GM12873 (cell line): ENCODE measurements at regions not wholly inside any gene's neighbourhood (a gene's known extent, or its start where the extent isn't known, plus 50 kb on each side); places are given as distances from the start of the nearest gene placed in this dataset.

ENCODE experiments used
- TF ChIP-seq, protein P1 (sequence below): IDR thresholded peaks from 2 replicates; pipeline ENCODE4 v1.5.1; 2012; ENCODE audit warnings: low read depth, mild to moderate bottlenecking, moderate library complexity, low read length, control low read depth; ENCODE audit not compliant: insufficient read depth; ENCODE audit errors: missing control alignments

DNA sequence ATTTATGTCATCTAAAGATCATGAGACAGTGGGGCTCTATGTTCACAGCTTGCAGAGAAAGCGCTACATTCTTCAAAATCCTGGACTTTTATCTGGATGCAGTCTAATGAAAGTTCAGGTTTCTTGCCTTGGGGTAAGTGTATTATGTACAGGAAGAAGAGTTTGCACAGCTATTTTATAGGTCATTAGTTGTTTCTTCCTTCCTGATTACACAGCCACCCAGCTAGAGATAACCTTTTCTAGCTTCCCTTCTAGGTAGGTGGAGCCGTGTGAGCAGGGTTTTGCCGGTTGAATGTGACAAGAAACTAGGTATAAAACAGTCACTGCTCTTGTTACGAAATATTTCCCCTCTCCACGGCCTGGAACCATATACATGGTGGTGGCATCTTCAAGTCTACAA is 800.8 kb upstream of the SOX11 start:
- TF ChIP-seq, protein P1, sequence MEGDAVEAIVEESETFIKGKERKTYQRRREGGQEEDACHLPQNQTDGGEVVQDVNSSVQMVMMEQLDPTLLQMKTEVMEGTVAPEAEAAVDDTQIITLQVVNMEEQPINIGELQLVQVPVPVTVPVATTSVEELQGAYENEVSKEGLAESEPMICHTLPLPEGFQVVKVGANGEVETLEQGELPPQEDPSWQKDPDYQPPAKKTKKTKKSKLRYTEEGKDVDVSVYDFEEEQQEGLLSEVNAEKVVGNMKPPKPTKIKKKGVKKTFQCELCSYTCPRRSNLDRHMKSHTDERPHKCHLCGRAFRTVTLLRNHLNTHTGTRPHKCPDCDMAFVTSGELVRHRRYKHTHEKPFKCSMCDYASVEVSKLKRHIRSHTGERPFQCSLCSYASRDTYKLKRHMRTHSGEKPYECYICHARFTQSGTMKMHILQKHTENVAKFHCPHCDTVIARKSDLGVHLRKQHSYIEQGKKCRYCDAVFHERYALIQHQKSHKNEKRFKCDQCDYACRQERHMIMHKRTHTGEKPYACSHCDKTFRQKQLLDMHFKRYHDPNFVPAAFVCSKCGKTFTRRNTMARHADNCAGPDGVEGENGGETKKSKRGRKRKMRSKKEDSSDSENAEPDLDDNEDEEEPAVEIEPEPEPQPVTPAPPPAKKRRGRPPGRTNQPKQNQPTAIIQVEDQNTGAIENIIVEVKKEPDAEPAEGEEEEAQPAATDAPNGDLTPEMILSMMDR: no peak

DNA sequence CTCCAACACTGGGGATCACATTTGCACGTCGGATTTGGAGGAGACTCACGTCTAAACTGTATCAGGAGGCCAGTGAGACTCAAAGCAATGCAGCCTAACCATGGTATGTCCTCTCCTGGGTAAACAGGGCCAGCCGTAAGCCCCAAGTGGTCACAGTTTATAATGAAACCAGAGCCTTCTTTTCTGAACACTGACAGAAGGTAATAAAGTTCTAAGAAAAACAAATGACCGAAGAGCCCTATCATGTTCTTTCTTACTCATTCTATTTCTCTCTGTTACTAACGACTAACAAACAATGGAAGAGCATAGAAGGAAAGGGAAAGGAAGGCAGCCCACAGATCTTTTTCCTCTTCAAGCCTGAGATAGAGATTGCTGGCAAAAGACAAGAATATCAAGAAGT is 796.8 kb upstream of the SOX11 start:
- TF ChIP-seq, protein P1: no peak

DNA sequence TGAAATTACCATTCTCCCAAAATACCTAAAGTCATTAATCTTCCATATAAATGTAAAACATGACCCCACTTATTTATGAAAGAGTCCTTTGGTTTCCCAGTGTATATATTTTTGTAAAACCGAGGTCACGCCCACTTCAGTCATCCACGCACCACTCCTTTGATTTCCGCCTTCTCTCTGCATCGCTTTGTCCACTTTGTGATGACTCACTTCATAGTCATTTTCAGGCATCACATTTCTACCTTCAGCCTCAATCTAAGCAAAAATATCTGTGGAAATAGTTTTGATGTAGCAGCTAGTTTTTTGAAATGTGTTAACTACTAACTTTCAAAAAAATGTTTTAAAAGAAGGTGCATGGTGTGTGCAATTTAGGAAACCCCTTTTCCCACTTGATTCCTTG is 793.5 kb upstream of the SOX11 start:
- TF ChIP-seq, protein P1: no peak

DNA sequence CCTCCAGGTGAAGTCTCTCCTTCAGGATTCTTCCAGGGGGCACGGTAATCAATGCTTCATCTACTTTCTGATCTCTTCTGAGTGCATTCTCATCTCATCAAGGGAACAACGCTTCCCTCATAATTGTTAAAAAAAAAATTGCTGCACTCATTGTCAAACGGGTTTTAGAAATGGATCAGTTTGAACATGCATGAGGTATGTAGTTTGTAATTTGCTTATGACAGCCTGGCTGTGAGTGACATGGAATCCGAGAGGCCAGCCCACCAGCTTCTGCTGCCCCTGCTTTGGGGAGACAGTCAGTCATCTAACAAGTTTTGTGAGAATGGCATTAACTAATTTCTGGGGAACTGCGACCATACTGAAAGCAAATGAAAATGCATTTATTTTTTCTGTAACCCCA is 791.9 kb upstream of the SOX11 start:
- TF ChIP-seq, protein P1: no peak

DNA sequence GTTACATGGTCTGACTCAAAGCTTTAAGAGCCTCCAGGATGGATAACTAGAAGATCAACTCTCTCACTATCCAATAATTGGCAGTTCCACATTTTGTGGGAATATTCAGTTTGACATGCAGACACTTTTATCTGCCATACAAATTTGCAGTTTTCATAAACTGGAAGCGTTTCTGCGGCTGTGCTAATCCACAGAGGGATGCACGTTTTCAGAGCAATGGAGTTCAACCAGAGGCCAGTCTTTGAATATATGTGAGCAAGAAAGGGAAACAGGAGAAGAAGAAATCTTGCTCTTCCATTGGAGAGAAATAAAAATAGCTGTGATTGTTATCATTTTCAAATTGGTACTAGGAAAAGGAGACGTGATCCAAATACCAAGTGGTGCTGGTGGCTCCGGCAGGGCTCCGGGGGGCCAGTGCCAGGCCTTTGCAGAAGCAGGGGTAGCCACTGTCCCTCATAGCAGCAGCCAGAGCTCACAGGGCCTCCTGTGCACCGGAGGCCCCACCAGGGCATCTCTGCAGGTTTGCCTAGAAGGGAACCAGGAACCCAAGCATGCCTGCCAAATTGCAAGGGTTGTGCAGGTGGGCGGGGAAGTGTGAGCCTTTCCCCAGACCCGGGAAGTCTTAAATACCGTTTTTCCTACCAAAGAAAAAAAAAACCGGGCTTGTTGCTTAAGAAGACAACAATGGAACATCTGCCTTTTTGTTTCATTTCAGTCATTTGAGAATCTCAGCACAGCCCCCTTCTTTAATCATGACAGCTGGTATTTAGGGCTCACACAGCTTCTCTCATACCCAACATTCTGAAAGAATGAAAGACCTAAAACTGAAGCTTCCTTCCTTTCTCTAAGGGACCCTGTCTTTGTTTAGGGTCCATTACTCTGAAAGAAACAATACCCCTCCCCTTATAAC is 791.1 kb upstream of the SOX11 start:
- TF ChIP-seq, protein P1: no peak

DNA sequence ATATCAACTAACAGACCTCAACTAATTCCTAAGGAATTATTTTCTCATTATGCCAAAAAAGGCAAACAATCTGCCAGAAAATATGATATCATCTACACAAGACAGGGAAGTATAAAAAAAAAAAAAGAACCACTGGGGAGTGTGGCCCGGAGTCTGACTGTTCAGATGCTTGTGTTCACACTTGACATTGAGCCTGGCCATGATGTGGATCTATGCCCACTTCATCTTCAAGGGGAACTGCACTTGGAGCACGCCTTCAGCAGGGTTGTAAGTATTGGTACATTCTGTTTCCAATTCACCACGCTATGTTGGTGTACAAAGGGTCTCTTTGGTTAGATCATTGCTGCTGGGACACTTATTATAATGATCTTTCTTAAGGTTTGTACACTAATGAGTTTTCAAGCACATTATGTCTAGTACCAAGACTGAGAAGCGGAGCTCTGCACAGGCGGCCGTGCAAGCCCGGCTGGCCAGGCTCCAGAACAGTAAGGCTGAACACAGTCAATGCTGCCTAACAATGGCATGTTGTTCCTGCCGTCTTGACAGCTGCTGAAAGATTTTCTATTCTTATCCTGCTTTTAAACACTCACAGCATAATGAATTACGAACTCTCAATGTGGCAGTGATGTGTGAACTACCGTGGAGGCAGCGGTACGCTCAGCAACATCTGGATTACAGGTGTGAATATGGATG is 788.4 kb upstream of the SOX11 start:
- TF ChIP-seq, protein P1: no peak

DNA sequence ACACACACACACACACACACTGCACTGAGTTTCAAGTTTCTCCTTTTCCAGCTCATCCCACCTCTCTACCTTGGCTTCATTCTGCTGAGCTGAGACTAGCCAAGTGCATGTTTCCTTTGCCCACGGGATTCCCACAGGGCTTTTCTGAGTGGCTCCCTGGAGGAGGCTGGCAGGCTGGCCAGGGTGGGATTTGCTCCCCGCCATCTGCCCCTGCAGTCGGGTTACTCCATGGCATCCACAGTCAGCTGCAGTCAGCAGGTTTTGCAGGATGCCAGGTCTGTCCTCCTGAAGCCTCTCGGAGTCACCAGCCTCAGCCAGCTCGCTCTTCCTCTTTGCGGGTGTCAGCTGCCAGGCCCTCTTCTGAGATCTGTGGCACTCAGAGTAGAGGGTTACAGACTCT is 783.7 kb upstream of the SOX11 start:
- TF ChIP-seq, protein P1: no peak
